A549 (cell line): ENCODE measurements at regions not wholly inside any gene's neighbourhood (a gene's known extent, or its start where the extent isn't known, plus 50 kb on each side); places are given as distances from the start of the nearest gene placed in this dataset.

Experiments
- ATAC-seq, 2 experiments: fragments of 200-7000 bp in 1 of 2; fragments of >200 bp in 1 of 2; cut with Nextera tagmentation in 1 of 2; cut with Tn5 transposase in 1 of 2; 3 replicates each; pipeline versions ENCODE4 v1.8.0 to v1.9.1; 2018 to 2020; ENCODE audit warnings: mild to moderate bottlenecking in 1 of 2, moderate library complexity in 1 of 2
- CTCF ChIA-PET: fragments of 300-600 bp; sonication (Branson Sonifier 250); formaldehyde crosslinking; extraction: SDS; loops from one replicate; lab custom pipeline; 2021; ENCODE audit warnings: antibody characterized with exemption, inconsistent platforms; lab: Yijun Ruan, JAX
- POLR2A ChIA-PET: fragments of 350-600 bp; formaldehyde crosslinking; extraction: SDS; loops from one replicate; lab custom pipeline; 2021; ENCODE audit warnings: antibody characterized with exemption, inconsistent platforms; lab: Yijun Ruan, JAX
- DNase-seq, 2 experiments: peaks; one replicate each; pipeline versions ENCODE4 v3.0.0 to v3.0.0-alpha.2; 2011 to 2016; ENCODE audit warnings: low read depth in 1 of 2, low spot score in 1 of 2
- FAIRE-seq: peaks from 2 replicates; lab custom pipeline; 2011; peaks lifted over from hg19 to GRCh38; lab: Jason Lieb, UNC
- H3K27ac ChIP-seq, 2 experiments: fragments of >200 bp; sonication (Bioruptor Twin); formaldehyde crosslinking; 3 replicates each; pipeline ENCODE4 v1.5.1; 2016 to 2017
- H3K4me1 ChIP-seq: fragments of >200 bp; sonication (Bioruptor Twin); formaldehyde crosslinking; 3 replicates; pipeline ENCODE4 v1.6.1; 2016
- H3K4me2 ChIP-seq: fragments of >200 bp; sonication (Bioruptor Twin); formaldehyde crosslinking; 3 replicates; pipeline ENCODE4 v1.6.1; 2016
- H3K4me3 ChIP-seq: fragments of >200 bp; sonication (Bioruptor Twin); formaldehyde crosslinking; 3 replicates; pipeline ENCODE4 v1.5.1; 2016
- H3K9me3 ChIP-seq: fragments of >200 bp; sonication (Bioruptor Twin); formaldehyde crosslinking; 3 replicates; pipeline ENCODE4 v1.6.1; 2016
- CEBPB ChIP-seq, 2 experiments: fragments of >200 bp in 1 of 2; sonication (Bioruptor Twin) in 1 of 2; formaldehyde crosslinking in 1 of 2; IDR thresholded peaks; 2 replicates each; pipeline ENCODE4 v1.6.1; 2012 to 2016
- CHD2 ChIP-seq: fragments of 150-350 bp; IDR thresholded peaks from 2 replicates; pipeline ENCODE4 v1.6.1; 2014; ENCODE audit warnings: low read length; ENCODE audit not compliant: partially characterized antibody
- E2F6 ChIP-seq: IDR thresholded peaks from 2 replicates; pipeline ENCODE4 v1.6.1; 2012; ENCODE audit warnings: low read depth, borderline replicate concordance
- EHF ChIP-seq: fragments of 250-450 bp; sonication (Bioruptor Pico); IDR thresholded peaks from 2 replicates; pipeline ENCODE4 v1.5.0; 2020; ENCODE audit warnings: mild to moderate bottlenecking
- ELK1 ChIP-seq: fragments of 150-350 bp; IDR thresholded peaks from 2 replicates; pipeline ENCODE4 v1.6.1; 2014; ENCODE audit warnings: low read depth, mild to moderate bottlenecking, low read length
- FOSL2 ChIP-seq, 2 experiments: fragments of 450-650 bp in 1 of 2; fragments of >200 bp in 1 of 2; sonication (Bioruptor Twin) in 1 of 2; formaldehyde crosslinking; IDR thresholded peaks; 2 replicates each; pipeline versions ENCODE4 v1.5.0 to v1.6.1; 2016 to 2020; ENCODE audit warnings: mild to moderate bottlenecking in 1 of 2, moderate library complexity in 1 of 2
- HDAC2 ChIP-seq: fragments of 200-600 bp; sonication (generic); IDR thresholded peaks from 2 replicates; pipeline ENCODE4 v1.6.1; 2016
- HMGXB4 ChIP-seq: fragments of 250-450 bp; sonication (Bioruptor Pico); IDR thresholded peaks from 2 replicates; pipeline ENCODE4 v1.5.0; 2021; ENCODE audit warnings: mild to moderate bottlenecking, moderate library complexity, borderline replicate concordance
- HOXB5 ChIP-seq: fragments of 250-450 bp; sonication (Bioruptor Pico); IDR thresholded peaks from 2 replicates; pipeline ENCODE4 v1.5.0; 2020; ENCODE audit warnings: mild to moderate bottlenecking, moderate library complexity
- JUN ChIP-seq, 2 experiments: fragments of >200 bp; sonication (Bioruptor Twin); formaldehyde crosslinking; IDR thresholded peaks; 2 replicates in 1 of 2; 3 replicates in 1 of 2; pipeline ENCODE4 v1.6.1; 2016 to 2017
- JUNB ChIP-seq: fragments of >200 bp; sonication (Bioruptor Twin); formaldehyde crosslinking; IDR thresholded peaks from 2 replicates; pipeline ENCODE4 v1.6.1; 2016
- KDM1A ChIP-seq: fragments of 200-600 bp; sonication (generic); IDR thresholded peaks from 2 replicates; pipeline ENCODE4 v1.6.1; 2016; ENCODE audit warnings: low read depth, mild to moderate bottlenecking
- KDM5A ChIP-seq: fragments of 200-600 bp; sonication (generic); IDR thresholded peaks from 2 replicates; pipeline ENCODE4 v1.6.1; 2016; ENCODE audit warnings: antibody characterized with exemption, mild to moderate bottlenecking
- MAX ChIP-seq: IDR thresholded peaks from 2 replicates; pipeline ENCODE4 v1.6.1; 2012
- MAZ ChIP-seq: fragments of 150-350 bp; IDR thresholded peaks from 2 replicates; pipeline ENCODE4 v1.6.1; 2014; ENCODE audit warnings: antibody characterized with exemption, low read depth, low read length, borderline replicate concordance
- NPAS2 ChIP-seq: fragments of 250-450 bp; sonication (Bioruptor Pico); IDR thresholded peaks from 2 replicates; pipeline ENCODE4 v1.8.0; 2022; ENCODE audit warnings: mild to moderate bottlenecking, moderate library complexity, borderline replicate concordance
- PBX3 ChIP-seq: IDR thresholded peaks from 2 replicates; pipeline ENCODE4 v1.6.1; 2012
- PHF8 ChIP-seq: fragments of 200-600 bp; sonication (generic); IDR thresholded peaks from 2 replicates; pipeline ENCODE4 v1.6.1; 2016; ENCODE audit warnings: low read depth, mild to moderate bottlenecking, antibody characterized with exemption, moderate library complexity, borderline replicate concordance
- POLR2AphosphoS2 ChIP-seq: conservative IDR thresholded peaks from 2 replicates; pipeline ENCODE4 v1.6.1; 2012; ENCODE audit warnings: low read length, improper control_type of control experiment, inconsistent platforms
- RARB ChIP-seq: fragments of 250-450 bp; sonication (Bioruptor Pico); IDR thresholded peaks from 2 replicates; pipeline ENCODE4 v1.8.0; 2021; ENCODE audit warnings: mild to moderate bottlenecking, moderate library complexity
- RCOR1 ChIP-seq: fragments of 150-350 bp; IDR thresholded peaks from 2 replicates; pipeline ENCODE4 v1.6.1; 2014; ENCODE audit warnings: antibody characterized with exemption, low read length, low read depth
- RFX5 ChIP-seq: fragments of 450-650 bp; IDR thresholded peaks from 2 replicates; pipeline ENCODE4 v1.7.1; 2014; ENCODE audit warnings: antibody characterized with exemption, mild to moderate bottlenecking, moderate library complexity
- RNF2 ChIP-seq: fragments of 200-600 bp; sonication (generic); IDR thresholded peaks from 2 replicates; pipeline ENCODE4 v1.6.1; 2016; ENCODE audit warnings: low read depth, mild to moderate bottlenecking, antibody characterized with exemption, moderate library complexity, borderline replicate concordance
- USF2 ChIP-seq: fragments of 450-650 bp; IDR thresholded peaks from 2 replicates; pipeline ENCODE4 v1.6.1; 2014; ENCODE audit warnings: antibody characterized with exemption
- ZFP36 ChIP-seq: fragments of 450-650 bp; IDR thresholded peaks from 2 replicates; pipeline ENCODE4 v1.6.1; 2014; ENCODE audit warnings: borderline replicate concordance; ENCODE audit not compliant: partially characterized antibody
- ZSCAN20 ChIP-seq: fragments of 250-450 bp; sonication (Bioruptor Pico); IDR thresholded peaks from 2 replicates; pipeline ENCODE4 v1.8.0; 2022; ENCODE audit warnings: mild to moderate bottlenecking, moderate library complexity
- WGBS: methylation state at CpG from one replicate; pipeline ENCODE4 v1.1.6; 2017; ENCODE audit errors: missing lambda C conversion rate; 5-methylcytosine and 5-hydroxymethylcytosine counted together

GRCh38 chr5:108678091-108678490 lies 69.6 kb upstream of the FER start:
- WGBS, result 8% methylated on average over 4 of the region's 4 CpGs

GRCh38 chr5:108675736-108676135 lies 72.0 kb upstream of the FER start:
- no peak overlapping the region for H3K4me3 ChIP-seq
- H3K27ac ChIP-seq, result no peak overlapping the region
- CTCF ChIA-PET, result interaction anchor here (1.4 kb wide), 1 partner anchor 12 kb away, joined by 3 read pairs; no protein-coding TSS in a partner anchor
- no peak for DNase-seq
- no peak overlapping the region for H3K4me2 ChIP-seq
- ATAC-seq, result no peak
- POLR2A ChIA-PET, result no interaction called here
- no peak for FAIRE-seq
- H3K4me1 ChIP-seq, result no peaks in the 10 kb centered on the region
- H3K9me3 ChIP-seq, result no peaks in the 10 kb centered on the region
- TF ChIP-seq ZFP36 (no peak), HMGXB4 (CRISPR knock-in tag) (no peak), ELK1 (no peak), JUN (IDR thresholded peaks at IDR 0.05) (no peak), RARB (CRISPR knock-in tag) (no peak), E2F6 (no peak)
- 63% methylated on average over 5 of the region's 5 CpGs for WGBS

More at GRCh38 chr5:108678091-108678490, 69.6 kb upstream of the FER start:
- TF ChIP-seq EHF (CRISPR knock-in tag) (no peak), USF2 (no peak), CEBPB (IDR thresholded peaks at IDR 0.05) (no peak), PHF8 (no peak), RCOR1 (no peak), CHD2 (no peak), KDM1A (no peak), PBX3 (no peak), ELK1 (no peak), POLR2AphosphoS2 (no peak)
- FAIRE-seq (no peak), DNase-seq (no peak), ATAC-seq (no peak)
- H3K4me1 ChIP-seq, result no peaks in the 10 kb centered on the region
- no peak overlapping the region for H3K27ac ChIP-seq
- no peaks in the 10 kb centered on the region for H3K9me3 ChIP-seq
- H3K4me2 ChIP-seq, result no peak overlapping the region
- POLR2A ChIA-PET, result no interaction called here
- CTCF ChIA-PET, result interaction anchor here (1.1 kb wide), 1 partner anchor 36 kb away, joined by 3 read pairs; no protein-coding TSS in a partner anchor
- no peak overlapping the region for H3K4me3 ChIP-seq

- no peak for ATAC-seq
- no peak overlapping the region for H3K27ac ChIP-seq
- 15% methylated on average over 2 of the region's 2 CpGs for WGBS
- ChIA-PET POLR2A (no interaction called here), CTCF (interaction anchor here (0.5 to 2.9 kb wide), 6 partner anchors 8 to 766 kb away, joined by 3 to 11 read pairs (median 3); no protein-coding TSS in a partner anchor)
- no peaks in the 10 kb centered on the region for H3K4me1 ChIP-seq
- TF ChIP-seq ZSCAN20 (no peak), HOXB5 (CRISPR knock-in tag) (no peak), MAX (no peak), NPAS2 (CRISPR knock-in tag) (no peak), RFX5 (no peak), POLR2AphosphoS2 (no peak), RNF2 (no peak), JUNB (no peak), KDM5A (no peak), HMGXB4 (CRISPR knock-in tag) (no peak), FOSL2 (IDR thresholded peaks at IDR 0.05) (no peak), FOSL2 (CRISPR knock-in tag; IDR thresholded peaks at IDR 0.05) (no peak), MAZ (no peak), HDAC2 (no peak)
- TF ChIP-seq, all 56 proteins: peak for 0
- H3K9me3 ChIP-seq, result no peaks in the 10 kb centered on the region
- H3K4me2 ChIP-seq, result no peak overlapping the region
- no peak for FAIRE-seq
- no peak for DNase-seq
- H3K4me3 ChIP-seq, result no peak overlapping the region
Observed at GRCh38 chr5:108672639-108673038, 75.1 kb upstream of the FER start.
